ENCODE measurements at regions not wholly inside any gene's neighbourhood (a gene's known extent, or its start where the extent isn't known, plus 50 kb on each side); places are given as distances from the start of the nearest gene placed in this dataset.

GRCh38 chr14:24695265-24696241, 61.6 kb upstream of the GZMB start:
- ATAC-seq (no peak), DNase-seq (no peak)
- intact Hi-C loops (cut with DNase I, micrococcal nuclease) = no loop called here

DNA sequence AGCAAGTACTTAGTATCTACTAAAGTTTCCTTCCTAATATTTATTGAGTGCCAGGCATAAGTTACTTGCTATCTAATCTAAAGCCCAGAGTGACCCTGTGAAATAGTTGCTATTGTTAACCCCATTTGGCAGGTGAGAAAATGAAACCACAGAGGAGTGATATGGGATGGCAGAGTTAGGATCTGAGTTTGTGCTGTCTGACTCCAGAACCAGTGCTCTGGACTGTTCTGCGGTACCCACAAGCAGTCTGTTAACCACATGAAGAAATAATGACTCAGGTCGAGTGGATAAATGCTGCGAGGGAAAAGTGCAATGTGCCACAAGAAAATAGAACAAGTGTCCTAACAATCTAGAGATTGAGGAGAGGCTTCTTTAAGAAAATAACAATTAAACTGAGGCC, 60.7 kb upstream of the GZMB start:
- intact Hi-C loops (cut with DNase I, micrococcal nuclease) = no loop called here
- DNase-seq (no peak), ATAC-seq (no peak)

DNA sequence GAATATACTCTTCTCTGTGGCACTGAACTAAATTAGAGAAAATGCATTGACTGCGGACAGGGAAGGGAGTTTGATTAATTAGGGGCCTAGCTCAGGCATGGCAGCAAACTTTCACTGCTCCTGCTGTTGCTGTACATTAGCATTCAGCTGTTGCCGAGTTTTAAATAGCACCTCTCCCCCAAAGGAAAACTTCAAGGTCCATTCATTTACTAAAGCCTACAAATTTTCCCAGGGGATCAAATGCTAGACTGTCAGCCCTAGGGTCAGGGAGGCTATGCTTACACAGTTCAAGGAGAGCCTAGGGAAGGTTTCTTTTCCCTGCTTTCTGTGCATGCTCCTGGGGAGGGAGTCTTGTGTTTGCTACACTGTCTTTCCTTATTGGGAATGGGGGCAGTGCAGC, 60.0 kb upstream of the GZMB start:
- DNase-seq (no peak), ATAC-seq (no peak)
- intact Hi-C loops (cut with DNase I, micrococcal nuclease) = no loop called here

GRCh38 chr14:24693353-24693737, 59.4 kb upstream of the GZMB start:
- intact Hi-C loops (cut with DNase I, micrococcal nuclease) = no loop called here
- DNase-seq (no peak), ATAC-seq (no peak)

DNA sequence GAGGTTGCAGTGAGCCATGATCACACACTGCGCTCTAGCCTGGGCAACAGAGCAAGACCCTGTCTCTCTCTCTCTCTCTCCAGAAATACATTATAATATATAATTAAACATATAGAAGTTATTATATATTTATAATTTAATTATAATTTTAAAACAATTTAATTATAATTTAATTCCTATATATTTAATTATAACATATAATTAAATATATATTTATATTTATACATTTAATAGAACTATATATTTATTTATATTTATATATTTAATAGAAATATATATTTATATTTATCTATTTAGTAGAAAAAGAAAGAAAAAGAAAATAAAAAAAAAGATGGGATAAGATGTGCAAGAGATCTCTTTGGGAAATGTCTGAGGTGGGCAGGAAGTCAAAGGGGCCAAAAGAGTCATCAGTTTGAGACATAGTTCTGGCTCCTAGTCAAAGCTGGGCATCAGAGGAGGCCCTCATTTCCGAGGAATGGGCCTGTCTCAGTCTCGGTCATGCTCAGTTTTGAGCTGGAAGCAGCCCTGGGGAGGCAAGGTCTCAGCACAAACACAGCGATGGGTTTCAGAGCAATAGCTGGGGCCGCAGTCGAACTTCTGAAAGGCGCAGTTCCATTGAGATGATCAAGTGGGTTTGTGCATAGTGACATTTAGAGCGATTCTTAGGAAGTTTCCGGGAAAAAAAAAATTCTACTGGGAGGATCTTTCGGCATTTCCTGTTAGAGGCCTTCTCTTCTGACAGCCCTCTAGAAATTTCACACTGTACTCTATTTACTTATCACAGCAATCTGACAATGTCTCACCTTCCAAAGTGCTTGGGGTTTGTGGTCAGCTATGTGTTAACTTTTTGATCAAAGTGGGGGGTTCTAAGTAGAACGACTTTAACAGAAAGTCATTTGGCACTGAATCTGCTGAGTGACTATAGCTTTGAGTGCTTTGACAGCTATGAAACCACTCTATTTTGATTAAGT, 58.7 kb upstream of the GZMB start:
- intact Hi-C loops (cut with DNase I, micrococcal nuclease) = no loop called here
- DNase-seq (no peak), ATAC-seq (no peak)

GRCh38 chr14:24690492-24690891, 56.5 kb upstream of the GZMB start:
- no peak for DNase-seq
- intact Hi-C loops (cut with DNase I, micrococcal nuclease) = no loop called here
- no peak for ATAC-seq

- intact Hi-C loops (cut with DNase I, micrococcal nuclease) = no loop called here
- ATAC-seq (no peak), DNase-seq (no peak)
Observed at GRCh38 chr14:24688030-24688658, 54.2 kb upstream of the GZMB start.
